GM04503 (cell line): ENCODE measurements at regions not wholly inside any gene's neighbourhood (a gene's known extent, or its start where the extent isn't known, plus 50 kb on each side); places are given as distances from the start of the nearest gene placed in this dataset.

Source experiments
- DNase-seq: peaks from one replicate; pipeline ENCODE4 v3.0.0-alpha.2; 2012; ENCODE audit warnings: low read depth

GRCh38 chr1:169053196-169053595 lies 53.3 kb upstream of the ATP1B1 start:
- DNase-seq, result no peak
